ENCODE measurements at regions not wholly inside any gene's neighbourhood (a gene's known extent, or its start where the extent isn't known, plus 50 kb on each side); places are given as distances from the start of the nearest gene placed in this dataset.

GRCh38 chr2:106020821-106021661 lies 173.1 kb downstream of the UXS1 start:
- no peak for TF ChIP-seq CTCF (conservative IDR thresholded peaks at IDR 0.05; ENCODE audit: low read depth)
- POLR2A ChIA-PET (ENCODE audit: low non-redundant PET), result no interaction called here
- CTCF ChIA-PET, result interaction anchor here (0.6 kb wide), 1 partner anchor 638 kb away, joined by 4 read pairs; no protein-coding TSS in a partner anchor
- no peak overlapping the region for H3K27ac ChIP-seq
- no peak for DNase-seq (ENCODE audit: low spot score)

GRCh38 chr2:106020032-106020431 lies 174.1 kb downstream of the UXS1 start:
- ChIA-PET CTCF (no interaction called here), POLR2A (ENCODE audit: low non-redundant PET) (no interaction called here)
- no peak for TF ChIP-seq CTCF (conservative IDR thresholded peaks at IDR 0.05; ENCODE audit: low read depth)
- no peak for DNase-seq (ENCODE audit: low spot score)
- no peak overlapping the region for H3K27ac ChIP-seq

GRCh38 chr2:106018141-106018540 lies 176.0 kb downstream of the UXS1 start:
- TF ChIP-seq CTCF (conservative IDR thresholded peaks at IDR 0.05; ENCODE audit: low read depth), result no peak
- no peak overlapping the region for H3K27ac ChIP-seq
- CTCF ChIA-PET, result no interaction called here
- POLR2A ChIA-PET (ENCODE audit: low non-redundant PET), result interaction anchor here (0.6 kb wide), 1 partner anchor 55 kb away, joined by 3 read pairs; no protein-coding TSS in a partner anchor
- DNase-seq (ENCODE audit: low spot score), result no peak

- no peak for TF ChIP-seq CTCF (conservative IDR thresholded peaks at IDR 0.05; ENCODE audit: low read depth)
- no peak overlapping the region for H3K27ac ChIP-seq
- POLR2A ChIA-PET (ENCODE audit: low non-redundant PET), result no interaction called here
- DNase-seq (ENCODE audit: low spot score), result no peak
- CTCF ChIA-PET, result no interaction called here
These were observed 181.3 kb downstream of the UXS1 start for GRCh38 chr2:106012591-106013347.

GRCh38 chr2:106012001-106012590 lies 182.0 kb downstream of the UXS1 start:
- no peak overlapping the region for H3K27ac ChIP-seq
- POLR2A ChIA-PET (ENCODE audit: low non-redundant PET), result no interaction called here
- DNase-seq (ENCODE audit: low spot score), result no peak
- no peak for TF ChIP-seq CTCF (conservative IDR thresholded peaks at IDR 0.05; ENCODE audit: low read depth)
- CTCF ChIA-PET, result no interaction called here

- CTCF ChIA-PET, result no interaction called here
- no peak for TF ChIP-seq CTCF (conservative IDR thresholded peaks at IDR 0.05; ENCODE audit: low read depth)
- DNase-seq (ENCODE audit: low spot score), result no peak
- POLR2A ChIA-PET (ENCODE audit: low non-redundant PET), result no interaction called here
- H3K27ac ChIP-seq, result no peak overlapping the region
These were observed 182.7 kb downstream of the UXS1 start for GRCh38 chr2:106011380-106011779.

Data from RWPE1 (cell line).